GM23248 (cell line): ENCODE measurements at regions not wholly inside any gene's neighbourhood (a gene's known extent, or its start where the extent isn't known, plus 50 kb on each side); places are given as distances from the start of the nearest gene placed in this dataset.

Source experiments
- EZH2 ChIP-seq: fragments of 200-600 bp; sonication (generic); IDR thresholded peaks from 2 replicates; pipeline ENCODE4 v1.6.1; 2018; ENCODE audit warnings: antibody characterized with exemption, mild to moderate bottlenecking; ENCODE audit not compliant: insufficient read depth, poor library complexity, severe bottlenecking
- EZH2phosphoT487 ChIP-seq: fragments of 200-600 bp; sonication (generic); IDR thresholded peaks from 2 replicates; pipeline ENCODE4 v1.6.1; 2018; ENCODE audit warnings: antibody characterized with exemption, moderate library complexity, mild to moderate bottlenecking, low read depth; ENCODE audit not compliant: insufficient read depth

GRCh38 chr4:156154978-156155377 is 201.3 kb upstream of the CTSO start:
- TF ChIP-seq EZH2 (no peak), EZH2phosphoT487 (no peak)
